ENCODE measurements at regions not wholly inside any gene's neighbourhood (a gene's known extent, or its start where the extent isn't known, plus 50 kb on each side); places are given as distances from the start of the nearest gene placed in this dataset.

DNA sequence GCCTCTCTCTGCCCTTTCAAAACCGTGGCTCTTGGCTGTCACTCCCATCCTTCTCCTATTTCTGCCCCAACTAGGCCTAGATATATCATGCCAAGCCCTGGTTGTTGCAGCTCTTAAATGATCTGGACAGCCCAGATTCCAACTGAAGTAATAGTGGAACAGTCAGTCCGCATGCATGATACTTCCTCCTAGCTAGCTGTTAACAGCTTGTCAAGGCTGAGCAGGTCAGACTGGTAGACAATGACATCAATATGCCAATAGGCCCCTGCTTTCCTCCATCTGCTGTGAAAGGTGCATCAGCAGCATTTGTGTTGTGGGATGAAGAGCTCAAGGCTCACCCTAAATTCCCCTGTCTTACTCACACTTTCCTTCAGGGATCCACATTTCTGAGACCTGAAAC, 527.7 kb upstream of the TGFBR2 start:
- DNase-seq = no peak
- no peak overlapping the region for H3K4me3 ChIP-seq (ENCODE audit: low read depth, low read length)
- no peaks in the 10 kb centered on the region for H3K36me3 ChIP-seq
- TF ChIP-seq, protein P1, sequence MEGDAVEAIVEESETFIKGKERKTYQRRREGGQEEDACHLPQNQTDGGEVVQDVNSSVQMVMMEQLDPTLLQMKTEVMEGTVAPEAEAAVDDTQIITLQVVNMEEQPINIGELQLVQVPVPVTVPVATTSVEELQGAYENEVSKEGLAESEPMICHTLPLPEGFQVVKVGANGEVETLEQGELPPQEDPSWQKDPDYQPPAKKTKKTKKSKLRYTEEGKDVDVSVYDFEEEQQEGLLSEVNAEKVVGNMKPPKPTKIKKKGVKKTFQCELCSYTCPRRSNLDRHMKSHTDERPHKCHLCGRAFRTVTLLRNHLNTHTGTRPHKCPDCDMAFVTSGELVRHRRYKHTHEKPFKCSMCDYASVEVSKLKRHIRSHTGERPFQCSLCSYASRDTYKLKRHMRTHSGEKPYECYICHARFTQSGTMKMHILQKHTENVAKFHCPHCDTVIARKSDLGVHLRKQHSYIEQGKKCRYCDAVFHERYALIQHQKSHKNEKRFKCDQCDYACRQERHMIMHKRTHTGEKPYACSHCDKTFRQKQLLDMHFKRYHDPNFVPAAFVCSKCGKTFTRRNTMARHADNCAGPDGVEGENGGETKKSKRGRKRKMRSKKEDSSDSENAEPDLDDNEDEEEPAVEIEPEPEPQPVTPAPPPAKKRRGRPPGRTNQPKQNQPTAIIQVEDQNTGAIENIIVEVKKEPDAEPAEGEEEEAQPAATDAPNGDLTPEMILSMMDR (IDR thresholded peaks at IDR 0.05; ENCODE audit: low read depth, low read length) = no peak
- no peaks in the 10 kb centered on the region for H3K4me1 ChIP-seq
- no peaks in the 10 kb centered on the region for H3K9me3 ChIP-seq
- no peaks in the 10 kb centered on the region for H3K27me3 ChIP-seq

DNA sequence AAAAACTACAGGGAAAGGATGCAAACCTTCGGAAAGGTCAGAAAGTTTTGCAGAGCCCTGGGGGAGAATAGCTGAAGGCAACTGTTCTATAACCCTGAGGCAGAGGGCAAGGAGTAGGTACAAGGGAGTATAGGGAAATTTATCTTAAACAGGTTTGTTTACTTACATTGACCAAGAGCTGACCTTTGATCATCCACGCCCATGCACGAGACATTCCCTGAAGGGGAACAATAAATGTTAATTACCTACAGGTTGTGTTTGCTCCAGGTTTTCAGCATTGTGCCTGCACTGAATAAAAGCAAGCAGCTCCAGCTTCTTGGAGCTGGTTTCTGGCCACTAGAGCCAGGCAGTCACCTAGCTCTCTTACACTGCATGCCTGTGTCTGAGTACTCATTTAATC, 524.5 kb upstream of the TGFBR2 start:
- Histone ChIP-seq H3K27me3 (no peaks in the 10 kb centered on the region), H3K4me1 (no peaks in the 10 kb centered on the region), H3K4me3 (ENCODE audit: low read depth, low read length) (no peak overlapping the region), H3K36me3 (no peaks in the 10 kb centered on the region), H3K9me3 (no peaks in the 10 kb centered on the region)
- DNase-seq = no peak
- TF ChIP-seq, protein P1 (IDR thresholded peaks at IDR 0.05; ENCODE audit: low read depth, low read length) = no peak

DNA sequence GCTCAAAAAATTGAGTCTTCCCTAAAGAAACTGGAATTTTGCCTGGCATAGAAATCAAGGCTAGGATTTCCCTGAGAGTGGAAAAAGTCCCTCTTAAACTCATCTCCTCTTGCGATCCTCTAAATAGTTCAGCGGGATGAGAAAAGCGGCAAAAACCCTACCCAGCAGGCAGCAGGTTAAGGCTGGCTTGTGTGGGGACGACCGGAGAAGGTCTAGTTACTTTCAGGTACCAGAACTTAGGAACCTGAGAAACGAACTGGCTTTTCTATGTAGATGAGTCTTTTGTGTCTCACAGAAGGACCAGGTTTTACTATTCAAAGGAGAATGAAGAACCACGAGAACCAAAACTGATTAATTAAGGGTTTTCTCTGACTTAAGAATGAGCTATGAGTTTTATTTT, 523.7 kb upstream of the TGFBR2 start:
- TF ChIP-seq, protein P1 (IDR thresholded peaks at IDR 0.05; ENCODE audit: low read depth, low read length) = no peak
- no peaks in the 10 kb centered on the region for H3K4me1 ChIP-seq
- H3K9me3 ChIP-seq = no peaks in the 10 kb centered on the region
- no peaks in the 10 kb centered on the region for H3K27me3 ChIP-seq
- no peak overlapping the region for H3K4me3 ChIP-seq (ENCODE audit: low read depth, low read length)
- DNase-seq = no peak
- H3K36me3 ChIP-seq = no peaks in the 10 kb centered on the region

DNA sequence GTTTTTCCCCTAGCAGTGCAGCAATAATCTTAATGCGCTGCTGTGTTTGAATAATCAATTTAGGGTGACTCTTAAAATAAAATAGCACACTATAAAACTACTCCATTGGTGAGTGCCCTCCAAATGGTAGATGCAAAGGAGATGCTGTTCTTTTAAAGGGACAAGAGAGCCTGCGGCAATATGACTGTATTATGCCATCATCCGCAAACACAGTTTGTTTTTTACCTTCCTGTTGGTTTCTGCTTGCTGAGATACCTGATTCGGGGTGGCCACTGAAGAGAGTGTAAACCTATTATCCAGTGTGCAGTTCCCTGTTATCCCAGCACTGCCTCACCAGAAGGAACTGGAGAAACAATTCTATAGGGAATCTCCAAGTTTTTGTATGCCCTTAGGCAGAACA, 523.1 kb upstream of the TGFBR2 start:
- Histone ChIP-seq H3K9me3 (no peaks in the 10 kb centered on the region), H3K27me3 (no peaks in the 10 kb centered on the region), H3K4me3 (ENCODE audit: low read depth, low read length) (no peak overlapping the region), H3K4me1 (no peaks in the 10 kb centered on the region), H3K36me3 (no peaks in the 10 kb centered on the region)
- no peak for DNase-seq
- TF ChIP-seq, protein P1 (IDR thresholded peaks at IDR 0.05; ENCODE audit: low read depth, low read length) = no peak

DNA sequence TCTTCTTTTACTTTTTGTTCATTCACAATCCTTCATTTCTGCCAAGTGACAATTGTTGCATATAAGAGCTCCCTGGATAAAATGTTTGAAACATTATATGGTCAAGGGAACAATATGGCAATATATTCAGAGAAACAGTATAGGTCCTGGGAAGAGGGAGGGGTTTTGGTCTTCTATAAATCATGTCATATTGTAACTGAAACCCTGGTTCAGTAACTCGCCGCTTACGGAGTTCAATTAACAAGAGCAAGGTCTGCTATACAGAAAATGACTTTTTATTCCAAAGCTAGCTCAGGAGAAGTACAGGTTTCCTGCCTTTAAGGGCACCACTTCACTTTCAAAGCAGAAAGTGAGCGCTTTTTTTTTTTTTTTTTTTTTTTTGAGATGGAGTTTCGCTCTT, 522.1 kb upstream of the TGFBR2 start:
- H3K27me3 ChIP-seq = no peaks in the 10 kb centered on the region
- no peak for DNase-seq
- no peaks in the 10 kb centered on the region for H3K36me3 ChIP-seq
- TF ChIP-seq, protein P1 (IDR thresholded peaks at IDR 0.05; ENCODE audit: low read depth, low read length) = no peak
- no peak overlapping the region for H3K4me3 ChIP-seq (ENCODE audit: low read depth, low read length)
- H3K4me1 ChIP-seq = no peaks in the 10 kb centered on the region
- no peaks in the 10 kb centered on the region for H3K9me3 ChIP-seq

DNA sequence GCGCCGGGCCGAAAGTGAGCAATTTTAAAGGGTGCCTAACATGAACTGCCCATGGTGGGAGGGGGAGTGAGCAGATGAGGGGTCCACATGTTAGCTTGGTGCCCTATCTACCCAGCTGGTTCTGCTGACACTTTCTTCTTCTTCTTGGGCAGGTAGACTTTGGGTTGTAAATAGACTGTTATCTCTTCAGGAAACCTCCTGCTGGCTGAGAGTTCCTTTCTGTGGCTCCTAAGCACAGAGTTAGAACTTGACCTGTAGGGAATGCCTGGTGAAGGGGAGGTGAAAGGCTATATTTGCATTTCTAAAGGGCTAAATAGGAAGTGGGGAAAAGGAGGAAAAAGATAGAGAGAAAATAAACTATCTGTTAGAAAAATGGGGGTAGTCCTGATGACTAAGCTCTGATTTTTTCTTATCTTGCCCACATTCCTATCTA, 521.4 kb upstream of the TGFBR2 start:
- DNase-seq = no peak
- no peaks in the 10 kb centered on the region for H3K27me3 ChIP-seq
- TF ChIP-seq, protein P1 (IDR thresholded peaks at IDR 0.05; ENCODE audit: low read depth, low read length) = no peak

More for the DNA sequence above, 521.4 kb upstream of the TGFBR2 start:
- Histone ChIP-seq H3K36me3 (no peaks in the 10 kb centered on the region), H3K4me3 (ENCODE audit: low read depth, low read length) (no peak overlapping the region), H3K9me3 (no peaks in the 10 kb centered on the region), H3K4me1 (no peaks in the 10 kb centered on the region)
